GM23248 (cell line): ENCODE measurements at regions not wholly inside any gene's neighbourhood (a gene's known extent, or its start where the extent isn't known, plus 50 kb on each side); places are given as distances from the start of the nearest gene placed in this dataset.

Experiments
- DNase-seq: peaks from one replicate; pipeline ENCODE4 v3.0.0-alpha.2; 2015
- H2AFZ ChIP-seq: fragments of 200-600 bp; sonication (generic); 2 replicates; pipeline ENCODE4 v1.6.1; 2016; ENCODE audit warnings: antibody characterized with exemption
- H3F3A ChIP-seq: fragments of 200-600 bp; sonication (generic); 2 replicates; pipeline ENCODE4 v1.6.1; 2016; ENCODE audit warnings: mild to moderate bottlenecking, antibody characterized with exemption, mixed run types; ENCODE audit not compliant: insufficient read depth
- H3K27ac ChIP-seq: fragments of 200-600 bp; sonication (generic); 2 replicates; pipeline ENCODE4 v1.5.1; 2016; ENCODE audit warnings: mild to moderate bottlenecking
- H3K27me3 ChIP-seq: fragments of 200-600 bp; sonication (generic); replicated peaks from 2 replicates; pipeline ENCODE4 v1.6.1; 2016; ENCODE audit warnings: mild to moderate bottlenecking; ENCODE audit not compliant: insufficient read depth
- H3K36me3 ChIP-seq: fragments of 200-600 bp; sonication (generic); 2 replicates; pipeline ENCODE4 v1.6.1; 2016; ENCODE audit warnings: low read depth, mild to moderate bottlenecking
- H3K4me1 ChIP-seq: fragments of 200-600 bp; sonication (generic); 2 replicates; pipeline ENCODE4 v1.6.1; 2016; ENCODE audit warnings: mild to moderate bottlenecking; ENCODE audit not compliant: insufficient read depth
- H3K4me2 ChIP-seq: fragments of 200-600 bp; sonication (generic); one replicate; pipeline ENCODE4 v1.6.1; 2016; ENCODE audit warnings: mild to moderate bottlenecking; ENCODE audit not compliant: unreplicated experiment
- H3K4me3 ChIP-seq: fragments of 200-600 bp; sonication (generic); 2 replicates; pipeline ENCODE4 v1.5.1; 2016; ENCODE audit warnings: mild to moderate bottlenecking
- H3K79me2 ChIP-seq: fragments of 200-600 bp; sonication (generic); 2 replicates; pipeline ENCODE4 v1.6.1; 2016; ENCODE audit warnings: mild to moderate bottlenecking; ENCODE audit not compliant: insufficient read depth
- H3K9ac ChIP-seq: fragments of 200-600 bp; sonication (generic); 2 replicates; pipeline ENCODE4 v1.6.1; 2016; ENCODE audit warnings: mild to moderate bottlenecking
- H3K9me2 ChIP-seq: fragments of 200-600 bp; sonication (generic); 2 replicates; pipeline ENCODE4 v1.6.1; 2016; ENCODE audit warnings: mixed run types, mild to moderate bottlenecking, moderate library complexity; ENCODE audit not compliant: insufficient read depth
- H3K9me3 ChIP-seq: fragments of 200-600 bp; sonication (generic); one replicate; pipeline ENCODE4 v1.6.1; 2017; ENCODE audit warnings: low read depth
- H4K20me1 ChIP-seq: fragments of 200-600 bp; sonication (generic); 2 replicates; pipeline ENCODE4 v1.6.0; 2016; ENCODE audit not compliant: insufficient read depth
- EZH2 ChIP-seq: fragments of 200-600 bp; sonication (generic); IDR thresholded peaks from 2 replicates; pipeline ENCODE4 v1.6.1; 2018; ENCODE audit warnings: antibody characterized with exemption, mild to moderate bottlenecking; ENCODE audit not compliant: insufficient read depth, poor library complexity, severe bottlenecking
- EZH2phosphoT487 ChIP-seq: fragments of 200-600 bp; sonication (generic); IDR thresholded peaks from 2 replicates; pipeline ENCODE4 v1.6.1; 2018; ENCODE audit warnings: antibody characterized with exemption, moderate library complexity, mild to moderate bottlenecking, low read depth; ENCODE audit not compliant: insufficient read depth
- WGBS, 2 experiments: methylation state at CpG; one replicate each; pipeline ENCODE4 v1.1.6; 2015 to 2017; ENCODE audit warnings: low lambda C conversion rate in 2 of 2, low coverage in 1 of 2; ENCODE audit errors: missing lambda C conversion rate in 2 of 2; 5-methylcytosine and 5-hydroxymethylcytosine counted together
- in situ Hi-C: fragments of 300-500 bp; cut with MboI; formaldehyde crosslinking; loops from 2 replicates; pipeline ENCODE4 v1.15.0; 2020

DNA sequence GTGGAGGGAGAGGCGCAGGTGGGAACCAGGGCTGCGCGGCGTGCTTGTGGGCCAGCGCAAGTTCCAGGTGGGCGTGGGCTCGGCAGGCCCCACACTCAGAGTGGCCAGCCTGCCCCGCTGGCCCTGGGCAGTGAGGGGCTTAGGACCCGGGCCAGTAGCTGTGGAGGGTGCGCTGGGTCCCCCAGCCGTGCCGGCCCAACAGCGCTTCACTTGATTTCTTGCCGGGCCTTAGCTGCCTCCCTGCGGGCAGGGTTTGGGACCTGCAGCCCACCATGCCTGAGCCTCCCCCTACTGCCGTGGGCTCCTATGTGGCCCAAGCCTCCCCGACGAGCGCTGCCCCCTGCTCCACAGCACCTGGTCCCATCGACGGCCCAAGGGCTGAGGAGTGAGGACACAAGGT lies 1636.9 kb upstream of the SLC39A10 start:
- Histone ChIP-seq H3F3A (no peaks in the 10 kb centered on the region), H2AFZ (no peak overlapping the region), H3K79me2 (no peaks in the 10 kb centered on the region), H3K4me2 (no peak overlapping the region), H3K4me1 (no peaks in the 10 kb centered on the region), H3K27me3 (no peaks in the 10 kb centered on the region), H3K9me2 (no peaks in the 10 kb centered on the region), H3K36me3 (no peaks in the 10 kb centered on the region), H3K9ac (no peak overlapping the region), H4K20me1 (no peaks in the 10 kb centered on the region), H3K4me3 (no peak overlapping the region), H3K27ac (no peak overlapping the region), H3K9me3 (no peaks in the 10 kb centered on the region)
- in situ Hi-C loops = no loop called here
- TF ChIP-seq EZH2phosphoT487 (no peak), EZH2 (no peak)
- WGBS, 2 experiments = 70 to 71% methylated on average over 21 of the region's 21 CpGs
- no peak for DNase-seq

DNA sequence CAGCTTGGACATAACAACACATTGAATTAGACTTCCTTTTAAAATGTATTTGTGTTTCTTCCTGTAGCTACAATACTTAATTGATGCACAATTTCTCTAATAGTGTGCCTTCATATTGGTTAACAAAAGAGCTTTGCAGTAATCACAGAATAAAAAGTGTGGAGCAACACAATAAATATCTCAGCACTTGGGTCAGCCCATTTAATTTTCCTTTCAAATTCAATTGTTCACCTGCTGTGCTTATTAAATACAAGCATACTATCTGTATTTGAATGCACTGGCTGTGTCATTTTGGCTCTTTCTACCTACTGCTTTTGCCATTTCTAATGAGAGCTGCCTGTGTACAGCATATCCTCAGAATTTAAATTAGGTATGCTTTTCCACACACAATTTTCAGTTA lies 1641.3 kb upstream of the SLC39A10 start:
- Histone ChIP-seq H3K9me2 (no peaks in the 10 kb centered on the region), H3K4me2 (no peak overlapping the region), H3K27me3 (no peaks in the 10 kb centered on the region), H3F3A (no peaks in the 10 kb centered on the region), H3K9me3 (no peaks in the 10 kb centered on the region), H3K79me2 (no peaks in the 10 kb centered on the region), H3K36me3 (no peaks in the 10 kb centered on the region), H3K4me3 (no peak overlapping the region), H4K20me1 (no peaks in the 10 kb centered on the region), H2AFZ (no peak overlapping the region), H3K4me1 (no peaks in the 10 kb centered on the region), H3K27ac (no peak overlapping the region), H3K9ac (no peak overlapping the region)
- TF ChIP-seq EZH2 (no peak), EZH2phosphoT487 (no peak)
- in situ Hi-C loops = no loop called here
- no peak for DNase-seq

GRCh38 chr2:194014639-194015038 lies 1642.4 kb upstream of the SLC39A10 start:
- Histone ChIP-seq H3F3A (no peaks in the 10 kb centered on the region), H3K4me3 (no peak overlapping the region), H2AFZ (no peak overlapping the region), H3K9ac (no peak overlapping the region), H3K27me3 (no peaks in the 10 kb centered on the region), H3K36me3 (no peaks in the 10 kb centered on the region), H3K4me2 (no peak overlapping the region), H3K4me1 (no peaks in the 10 kb centered on the region), H3K9me3 (no peaks in the 10 kb centered on the region), H3K27ac (no peak overlapping the region), H3K79me2 (no peaks in the 10 kb centered on the region), H3K9me2 (no peaks in the 10 kb centered on the region), H4K20me1 (no peaks in the 10 kb centered on the region)
- in situ Hi-C loops = no loop called here
- TF ChIP-seq EZH2phosphoT487 (no peak), EZH2 (no peak)
- WGBS, 2 experiments = 34 to 51% methylated on average over 2 of the region's 2 CpGs
- DNase-seq = no peak

DNA sequence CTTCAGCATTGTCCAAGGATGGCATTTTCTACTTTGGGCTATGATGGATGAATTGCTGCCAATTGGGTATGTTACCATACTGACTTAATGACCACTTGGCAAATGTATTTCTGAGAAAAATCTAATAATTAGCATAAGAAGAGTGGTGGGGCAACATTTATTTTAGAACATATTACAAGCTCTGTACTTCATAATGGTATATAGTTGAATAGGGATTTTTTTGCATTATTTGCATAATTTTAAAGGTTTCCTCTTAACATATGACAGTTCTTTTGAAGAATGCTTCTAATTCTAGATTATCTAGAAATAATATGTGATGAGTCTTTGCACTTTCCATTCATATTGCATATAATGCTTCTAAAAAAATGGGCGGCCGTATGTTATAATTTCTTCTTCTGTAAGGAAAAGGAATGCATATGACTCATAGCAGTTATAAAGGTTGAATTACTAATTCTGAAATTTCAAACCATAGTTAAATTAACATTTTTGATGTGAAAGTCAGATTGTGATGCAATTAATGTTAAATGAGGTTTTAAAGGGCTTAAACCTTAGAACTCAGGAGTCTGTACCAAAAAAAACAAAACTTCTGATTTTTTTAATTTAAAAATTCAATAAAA lies 1652.3 kb upstream of the SLC39A10 start:
- no peaks in the 10 kb centered on the region for H3K27me3 ChIP-seq
- no peak overlapping the region for H3K4me3 ChIP-seq
- H2AFZ ChIP-seq = no peak overlapping the region
- H3K27ac ChIP-seq = peak overlapping the region; percentile 34; the same call in 1 of the 2 replicates
- no peaks in the 10 kb centered on the region for H3K36me3 ChIP-seq
- peaks cover 12% of the 10 kb centered on the region; the same call in 1 of the 2 replicates for H3K4me1 ChIP-seq
- TF ChIP-seq EZH2 (no peak), EZH2phosphoT487 (no peak)
- H3K79me2 ChIP-seq = no peaks in the 10 kb centered on the region
- WGBS, 2 experiments = 46 to 57% methylated on average over 2 of the region's 2 CpGs
- no peaks in the 10 kb centered on the region for H3K9me2 ChIP-seq
- no peaks in the 10 kb centered on the region for H4K20me1 ChIP-seq
- no peaks in the 10 kb centered on the region for H3F3A ChIP-seq
- H3K4me2 ChIP-seq = no peak overlapping the region
- no peak overlapping the region for H3K9ac ChIP-seq
- H3K9me3 ChIP-seq = no peaks in the 10 kb centered on the region
- in situ Hi-C loops = no loop called here
- DNase-seq = peak; percentile 48

GRCh38 chr2:194003911-194004310 lies 1653.1 kb upstream of the SLC39A10 start:
- H3K79me2 ChIP-seq = no peaks in the 10 kb centered on the region
- no peak overlapping the region for H3K9ac ChIP-seq
- peaks cover 12% of the 10 kb centered on the region; the same call in 1 of the 2 replicates for H3K4me1 ChIP-seq
- H2AFZ ChIP-seq = no peak overlapping the region
- in situ Hi-C loops = no loop called here
- no peaks in the 10 kb centered on the region for H3K27me3 ChIP-seq
- 21 to 28% methylated on average over 2 of the region's 2 CpGs for whole genome bisulfite sequencing, 2 experiments
- TF ChIP-seq EZH2phosphoT487 (no peak), EZH2 (no peak)
- H3K9me2 ChIP-seq = no peaks in the 10 kb centered on the region
- H3K9me3 ChIP-seq = no peaks in the 10 kb centered on the region
- peak; percentile 21 for DNase-seq
- H3F3A ChIP-seq = no peaks in the 10 kb centered on the region
- peak overlapping the region; percentile 34 for H3K27ac ChIP-seq
- no peaks in the 10 kb centered on the region for H4K20me1 ChIP-seq
- H3K4me2 ChIP-seq = no peak overlapping the region
- H3K4me3 ChIP-seq = no peak overlapping the region
- H3K36me3 ChIP-seq = no peaks in the 10 kb centered on the region
